NCI-H345 treated with DMSO at 0.1 percent for 48 hours (cell line): ENCODE measurements at regions not wholly inside any gene's neighbourhood (a gene's known extent, or its start where the extent isn't known, plus 50 kb on each side); places are given as distances from the start of the nearest gene placed in this dataset.
A peak's percentile ranks its signal among the peaks of the same experiment; 100 is the strongest.

Experiments used
- DNase-seq: peaks from one replicate; lab custom pipeline; 2025; ENCODE audit not compliant: unreplicated experiment; lab: John Stamatoyannopoulos, UW

GRCh38 chr3:107428051-107428858 lies 51.0 kb downstream of the CCDC54 start:
- no peak for DNase-seq

- DNase-seq, result no peak
Measured at GRCh38 chr3:107429320-107430181, 52.3 kb downstream of the CCDC54 start.

- DNase-seq, result no peak
Measured at GRCh38 chr3:107430214-107430995, 53.2 kb downstream of the CCDC54 start.

GRCh38 chr3:107430996-107431245 lies 53.7 kb downstream of the CCDC54 start:
- DNase-seq, result no peak

- DNase-seq, result peak; percentile 11
Measured at GRCh38 chr3:107431246-107432012, 54.2 kb downstream of the CCDC54 start.

GRCh38 chr3:107432013-107432515 lies 54.8 kb downstream of the CCDC54 start:
- no peak for DNase-seq

- DNase-seq, result no peak
Measured at GRCh38 chr3:107432646-107433045, 55.4 kb downstream of the CCDC54 start.

GRCh38 chr3:107436029-107436428 lies 58.8 kb downstream of the CCDC54 start:
- no peak for DNase-seq

- DNase-seq, result no peak
Measured at GRCh38 chr3:107438671-107439070, 61.4 kb downstream of the CCDC54 start.

GRCh38 chr3:107441617-107442016 lies 64.4 kb downstream of the CCDC54 start:
- DNase-seq, result no peak

- no peak for DNase-seq
Measured at GRCh38 chr3:107443461-107443860, 66.2 kb downstream of the CCDC54 start.

- no peak for DNase-seq
Measured at GRCh38 chr3:107446706-107447105, 69.5 kb downstream of the CCDC54 start.

GRCh38 chr3:107450254-107450893 lies 72.4 kb upstream of the BBX start:
- DNase-seq, result no peak

- no peak for DNase-seq
Measured at GRCh38 chr3:107452436-107452835, 70.3 kb upstream of the BBX start.

- no peak for DNase-seq
Measured at GRCh38 chr3:107453504-107453903, 69.3 kb upstream of the BBX start.

GRCh38 chr3:107455621-107456020 lies 67.1 kb upstream of the BBX start:
- no peak for DNase-seq

- DNase-seq, result no peak
Measured at GRCh38 chr3:107456501-107456900, 66.3 kb upstream of the BBX start.

- no peak for DNase-seq
Measured at GRCh38 chr3:107458871-107459270, 63.9 kb upstream of the BBX start.

- DNase-seq, result no peak
Measured at GRCh38 chr3:107461721-107462120, 61.0 kb upstream of the BBX start.

- DNase-seq, result no peak
Measured at GRCh38 chr3:107464037-107464436, 58.7 kb upstream of the BBX start.
